HG02610 (cell line): ENCODE measurements at regions not wholly inside any gene's neighbourhood (a gene's known extent, or its start where the extent isn't known, plus 50 kb on each side); places are given as distances from the start of the nearest gene placed in this dataset.
A peak's percentile ranks its signal among the peaks of the same experiment; 100 is the strongest.

Source experiments
- ATAC-seq: cut with Tn5 transposase; IDR thresholded peaks from one replicate; pipeline ENCODE4 v1.9.1; 2021; ENCODE audit warnings: mild to moderate bottlenecking, moderate library complexity; ENCODE audit not compliant: unreplicated experiment

DNA sequence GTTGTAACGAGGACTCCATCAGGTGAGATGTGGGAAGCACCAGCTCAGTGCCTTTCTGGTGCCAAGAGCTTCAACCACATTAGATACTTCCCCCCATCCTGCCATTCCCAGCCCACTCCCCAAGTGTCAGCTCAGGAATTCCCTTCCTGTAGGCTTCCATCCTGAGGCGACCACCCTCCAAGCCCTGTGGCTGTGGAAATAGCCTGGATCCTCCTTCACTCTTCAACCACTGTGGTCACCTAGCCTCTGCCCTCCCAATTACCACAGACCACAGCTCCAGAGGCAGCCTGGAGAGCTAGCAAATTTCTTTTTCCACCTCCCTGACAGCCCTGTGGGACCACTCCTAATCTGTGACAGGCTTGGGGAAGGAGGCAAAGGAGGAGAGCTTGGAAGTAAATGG lies 219.8 kb upstream of the MAP3K1 start:
- ATAC-seq, result no peak

DNA sequence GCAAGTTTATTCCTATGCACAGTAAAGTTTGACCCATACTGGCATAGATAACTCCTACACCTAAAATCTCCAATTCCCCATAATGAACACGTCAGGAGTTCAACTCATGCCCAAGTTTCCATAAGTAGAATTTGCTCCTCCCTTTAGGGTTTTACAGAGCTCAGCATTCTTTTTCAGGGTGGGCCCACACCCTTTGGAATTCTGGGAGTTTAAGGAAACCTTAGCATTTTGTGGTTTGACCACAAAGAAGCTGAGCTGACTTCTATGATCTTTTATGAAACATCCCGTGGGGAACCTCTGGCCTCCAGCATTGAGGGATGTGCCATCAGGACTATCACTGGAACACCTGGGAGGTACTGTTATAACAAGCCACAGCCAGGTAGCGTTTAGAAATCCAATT lies 220.6 kb upstream of the MAP3K1 start:
- no peak for ATAC-seq

DNA sequence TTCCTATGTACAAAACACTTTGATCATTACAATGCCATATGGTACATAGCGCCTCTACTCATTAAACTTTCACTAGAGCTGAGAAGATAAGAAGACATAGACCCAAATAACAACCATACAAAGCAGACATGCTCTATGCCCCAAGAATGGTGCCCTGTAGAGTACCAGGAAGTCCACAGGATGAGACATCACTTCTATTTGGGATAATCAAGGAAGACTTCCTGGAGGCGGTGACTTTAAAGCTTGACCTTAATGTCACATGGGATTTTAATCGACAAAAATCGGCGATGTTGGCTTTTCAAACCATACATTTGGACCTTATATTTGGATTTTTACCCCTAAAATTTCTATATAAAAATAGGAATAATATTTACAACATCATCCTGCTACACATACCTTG lies 224.3 kb upstream of the MAP3K1 start:
- ATAC-seq, result no peak

DNA sequence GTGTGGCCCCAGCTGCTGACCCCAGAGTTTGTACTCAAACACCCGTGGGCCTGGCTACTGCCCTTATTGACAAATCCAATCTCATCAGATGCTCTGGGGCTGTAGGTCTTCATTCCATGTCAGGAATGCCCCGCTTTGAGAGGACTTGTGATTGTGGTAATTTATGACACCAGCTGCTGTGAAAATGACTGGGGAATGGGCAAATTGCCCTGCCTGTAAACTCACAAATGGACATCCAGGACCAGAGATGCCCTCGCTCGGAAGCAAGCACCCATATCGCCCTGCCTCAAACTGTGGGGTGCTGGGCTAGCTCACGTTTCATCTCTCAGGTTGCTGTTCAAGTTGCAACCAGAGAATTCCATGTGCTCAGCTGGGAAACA lies 225.9 kb upstream of the MAP3K1 start:
- no peak for ATAC-seq

DNA sequence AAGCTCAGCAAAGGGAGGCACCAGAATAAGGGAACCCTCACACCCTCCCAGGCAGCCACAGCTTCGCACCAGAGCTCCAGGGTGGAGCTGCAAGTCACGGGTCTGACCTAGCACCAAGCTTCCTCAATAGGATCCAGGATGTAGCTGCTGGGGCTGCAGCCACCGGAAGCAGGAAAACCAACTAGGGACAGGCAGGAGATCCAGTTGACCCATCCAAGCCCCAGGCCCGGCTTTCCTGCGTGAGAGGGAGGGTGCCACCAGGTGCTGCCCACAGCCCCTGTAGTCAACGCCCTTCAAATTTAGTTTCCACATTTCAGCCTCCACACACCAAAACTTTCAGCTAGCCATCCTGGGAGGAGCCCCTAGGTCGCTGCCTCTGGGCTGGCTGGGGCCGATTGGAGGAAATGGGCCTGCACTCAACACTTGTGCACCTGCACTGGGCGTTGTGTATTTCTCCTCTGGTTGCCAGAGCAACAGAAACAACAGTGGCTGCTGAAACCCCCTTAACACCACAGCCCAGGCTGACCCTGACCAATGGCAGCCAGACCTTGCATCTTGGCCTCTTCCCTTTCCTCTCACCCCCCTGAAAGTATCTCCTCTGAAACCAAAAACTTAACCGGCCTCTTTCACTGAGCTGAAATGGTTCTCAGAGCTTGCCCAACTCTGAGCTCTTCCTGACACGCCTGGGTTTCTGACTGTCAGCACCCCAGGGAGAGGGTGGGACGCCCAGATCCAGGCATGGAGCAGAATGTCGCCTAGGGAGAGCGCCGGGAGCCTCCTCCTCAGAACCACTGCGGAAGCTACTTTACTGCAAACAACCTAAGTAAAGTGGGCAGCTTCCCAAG lies 226.5 kb upstream of the MAP3K1 start:
- peak; percentile 98 for ATAC-seq

DNA sequence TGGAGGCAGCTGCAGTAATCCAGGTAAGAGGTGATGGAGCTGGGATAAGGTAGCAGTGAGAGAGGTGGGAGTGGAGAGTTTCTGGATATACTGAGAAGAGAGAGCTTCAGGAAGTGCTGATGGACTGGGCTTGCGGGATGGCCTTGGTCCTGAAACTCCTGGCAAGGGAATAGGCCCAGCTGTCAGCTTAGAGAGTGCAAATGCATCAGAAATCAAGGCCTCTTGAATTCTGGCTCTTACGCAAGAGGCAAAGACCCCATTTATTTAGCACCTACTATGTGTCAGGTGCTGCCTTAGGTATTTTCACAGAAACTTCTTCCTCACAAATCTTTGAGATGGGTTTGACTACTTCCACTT lies 227.2 kb upstream of the MAP3K1 start:
- ATAC-seq, result no peak

DNA sequence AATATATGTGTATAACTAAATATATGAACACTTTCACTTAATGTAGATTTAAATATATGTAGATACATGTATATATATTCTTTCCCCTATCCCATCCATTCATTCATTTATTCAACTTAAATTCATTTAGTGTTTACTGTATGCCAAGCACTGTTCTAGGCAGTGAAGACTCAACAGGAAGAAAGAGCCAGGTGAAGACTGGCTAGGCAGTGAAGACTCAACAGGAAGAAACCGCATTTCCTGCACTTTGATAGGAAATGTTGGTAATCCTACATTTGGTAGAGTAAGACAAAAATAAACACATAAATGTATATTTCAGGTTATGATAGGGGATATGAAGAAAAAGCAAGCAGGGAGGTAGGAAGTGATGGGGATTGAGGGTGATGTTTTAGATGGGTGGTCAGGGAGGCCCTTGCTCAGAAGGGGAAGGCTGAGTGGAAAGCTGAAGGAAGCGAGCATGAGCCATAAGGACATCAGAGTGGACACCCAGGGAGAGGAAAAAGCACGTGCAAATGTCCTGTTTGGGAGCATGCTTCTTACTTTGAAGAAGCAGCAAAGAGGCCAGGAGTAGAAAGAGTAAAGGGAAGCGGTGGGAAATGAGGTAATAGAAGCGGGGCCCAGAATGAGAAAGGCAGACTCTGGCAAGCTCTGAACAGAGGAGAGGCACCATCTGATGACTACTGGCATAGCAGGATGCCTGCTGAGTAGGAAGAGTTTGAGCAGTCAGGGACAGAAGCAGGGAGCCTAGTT lies 227.8 kb upstream of the MAP3K1 start:
- ATAC-seq, result no peak

DNA sequence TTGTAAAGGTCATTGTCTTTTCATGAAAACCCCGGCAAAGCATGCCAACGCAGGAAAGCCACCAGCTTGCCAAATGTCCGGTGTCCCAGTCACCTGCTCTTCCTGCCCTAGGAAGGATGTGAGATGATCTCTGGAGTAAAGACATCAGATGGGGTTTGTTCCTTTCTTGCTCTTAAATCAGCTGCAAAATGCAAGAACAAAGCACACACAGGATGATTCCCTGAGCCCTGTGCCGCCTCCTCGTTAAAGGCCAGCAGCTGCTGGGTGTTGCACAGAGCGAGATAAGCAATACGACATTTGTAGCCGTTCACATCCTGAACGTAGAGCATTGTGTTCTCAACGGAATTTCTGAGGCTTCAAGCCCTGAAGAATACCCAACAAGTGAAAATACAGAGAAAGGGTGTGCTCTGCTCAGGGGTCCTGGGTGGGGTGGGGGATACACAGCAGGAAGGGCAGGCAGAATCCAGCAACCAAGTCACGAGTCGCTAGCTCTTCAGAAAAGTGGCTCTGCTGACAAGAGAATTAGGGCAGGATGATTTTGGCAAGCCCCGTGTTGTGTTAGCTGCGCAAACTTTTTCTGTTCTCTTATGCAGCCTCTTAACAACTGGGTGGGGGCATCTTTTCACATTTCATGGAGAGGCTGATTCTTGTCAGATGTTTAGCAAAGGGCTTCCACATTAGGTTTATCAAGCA lies 229.2 kb upstream of the MAP3K1 start:
- ATAC-seq, result no peak

DNA sequence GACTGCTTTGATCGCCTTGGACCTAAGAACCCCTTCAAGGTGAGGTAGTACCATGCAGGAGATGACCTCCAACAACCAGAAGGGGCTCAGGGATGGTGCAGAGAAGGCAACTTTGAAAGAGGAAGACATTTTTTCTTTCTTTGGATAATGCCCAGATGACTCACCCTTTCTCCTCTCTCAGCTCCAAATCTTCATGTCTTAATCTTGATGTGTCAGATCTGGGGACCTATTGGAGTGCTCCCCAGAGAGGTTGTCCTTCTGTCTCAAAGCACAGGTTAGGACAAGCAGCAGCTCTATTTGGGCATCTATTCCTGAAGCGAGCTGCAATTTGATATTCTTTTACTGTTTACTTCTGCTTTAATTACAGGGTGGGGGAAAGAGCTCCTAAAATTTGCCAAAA lies 229.9 kb upstream of the MAP3K1 start:
- ATAC-seq, result no peak

DNA sequence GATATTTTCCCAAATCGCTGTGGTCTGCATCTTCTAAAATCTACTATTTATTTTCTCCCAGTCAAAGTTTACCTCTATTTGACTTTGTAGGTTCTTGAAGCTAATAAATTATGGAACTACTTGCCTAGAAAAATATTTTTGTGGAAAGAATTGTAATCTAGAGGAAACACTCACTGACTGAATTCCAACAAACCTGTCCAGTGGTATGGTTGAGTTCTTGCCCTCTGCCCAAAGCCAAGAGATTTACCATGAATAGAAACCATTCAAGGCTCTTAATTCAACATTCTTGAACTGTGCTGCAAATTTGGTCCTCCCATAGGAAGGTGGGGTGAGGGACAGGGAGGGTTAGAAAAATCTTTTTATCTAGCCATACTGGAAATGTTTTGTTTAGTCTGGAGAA lies 233.9 kb upstream of the MAP3K1 start:
- ATAC-seq, result no peak

DNA sequence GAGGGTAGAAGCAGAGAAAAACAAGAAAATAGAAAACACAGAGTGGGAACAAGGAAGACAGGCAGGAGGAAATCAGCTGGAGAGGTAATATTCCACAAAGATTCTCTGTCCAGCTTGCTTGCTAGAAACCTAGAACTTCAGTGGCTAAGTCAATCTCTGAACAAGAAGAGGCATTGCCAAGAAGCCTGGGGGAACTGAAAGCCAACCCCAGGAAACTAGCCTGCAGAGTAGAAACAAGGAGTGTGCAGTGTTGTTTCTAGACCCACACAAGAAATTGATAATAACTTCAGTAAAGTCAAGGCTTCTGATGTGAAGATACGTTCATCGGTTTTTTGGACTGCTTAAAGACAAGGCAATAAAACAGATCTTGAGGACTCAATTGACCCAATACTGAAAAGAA lies 234.5 kb upstream of the MAP3K1 start:
- ATAC-seq, result no peak

DNA sequence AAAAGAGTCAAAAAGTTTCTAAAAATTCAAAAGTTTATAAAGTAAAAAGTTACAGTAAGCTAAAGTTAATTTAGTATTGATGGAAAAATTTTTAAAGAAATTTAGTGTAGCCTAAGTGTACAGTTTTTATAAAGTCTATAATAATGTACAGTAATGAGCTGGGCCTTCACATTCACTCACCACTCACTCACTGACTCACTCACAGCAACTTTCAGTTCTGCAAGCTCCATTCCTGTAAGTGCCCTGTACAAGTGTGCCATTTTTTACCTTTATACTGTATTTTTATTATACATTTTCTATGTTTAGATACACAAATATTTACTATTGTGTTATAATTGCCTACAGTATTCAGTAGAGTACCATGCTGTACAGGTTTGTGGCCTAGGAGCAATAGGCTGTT lies 239.5 kb upstream of the MAP3K1 start:
- ATAC-seq, result no peak

DNA sequence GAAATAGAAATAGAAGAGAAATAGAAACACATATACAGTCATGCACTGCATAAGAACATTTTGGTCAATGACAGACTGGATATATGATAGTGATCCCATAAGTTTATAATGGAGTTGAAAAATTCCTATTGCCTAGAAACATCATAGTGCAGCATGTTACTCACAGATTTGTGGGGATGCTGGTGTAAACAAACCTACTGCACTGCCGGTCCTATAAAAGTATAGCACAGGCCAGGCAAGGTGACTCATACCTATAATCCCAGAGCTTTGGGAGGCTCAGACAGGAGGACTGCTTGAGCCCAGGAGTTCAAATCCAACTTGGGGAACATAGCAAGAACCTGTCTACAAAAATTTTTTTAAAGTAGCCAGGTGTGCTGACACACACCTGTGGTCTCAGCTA lies 240.6 kb upstream of the MAP3K1 start:
- ATAC-seq, result no peak

DNA sequence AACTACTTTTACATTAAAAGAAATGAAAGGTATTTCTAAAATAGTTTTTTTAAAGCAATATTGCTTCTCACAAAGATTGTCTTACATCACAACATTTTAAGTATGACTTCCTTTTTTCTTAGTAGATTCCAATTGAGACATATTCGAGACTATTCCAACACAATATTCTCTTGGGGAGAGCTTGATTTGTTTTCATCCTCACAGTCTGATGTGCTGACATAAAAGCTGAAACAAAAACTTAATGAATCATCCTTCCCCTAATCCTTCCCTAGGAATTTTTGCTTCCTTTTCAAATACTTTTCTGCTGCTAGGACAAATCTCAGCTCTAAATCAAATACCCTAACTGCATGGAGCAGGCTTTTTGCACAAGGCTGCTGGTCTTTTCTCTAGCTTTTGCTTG lies 245.8 kb upstream of the MAP3K1 start:
- no peak for ATAC-seq

DNA sequence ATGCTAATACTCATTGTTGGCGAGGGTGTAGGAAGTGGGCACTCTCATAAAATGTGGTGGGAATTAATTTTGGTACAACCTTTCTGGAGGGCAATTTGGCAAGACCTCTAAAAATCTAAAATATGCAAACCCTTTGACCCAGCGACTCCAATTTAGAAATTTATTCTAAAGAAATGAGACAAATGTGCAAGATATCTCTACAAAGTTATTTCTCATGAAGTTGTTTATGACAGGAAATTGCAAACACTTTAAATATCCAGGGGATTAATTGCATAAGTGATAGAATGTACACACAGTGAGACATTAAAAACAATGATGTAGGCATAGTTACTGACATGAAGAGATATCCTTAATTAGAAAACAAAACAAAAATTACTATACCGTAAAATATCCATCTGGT lies 246.3 kb upstream of the MAP3K1 start:
- no peak for ATAC-seq

DNA sequence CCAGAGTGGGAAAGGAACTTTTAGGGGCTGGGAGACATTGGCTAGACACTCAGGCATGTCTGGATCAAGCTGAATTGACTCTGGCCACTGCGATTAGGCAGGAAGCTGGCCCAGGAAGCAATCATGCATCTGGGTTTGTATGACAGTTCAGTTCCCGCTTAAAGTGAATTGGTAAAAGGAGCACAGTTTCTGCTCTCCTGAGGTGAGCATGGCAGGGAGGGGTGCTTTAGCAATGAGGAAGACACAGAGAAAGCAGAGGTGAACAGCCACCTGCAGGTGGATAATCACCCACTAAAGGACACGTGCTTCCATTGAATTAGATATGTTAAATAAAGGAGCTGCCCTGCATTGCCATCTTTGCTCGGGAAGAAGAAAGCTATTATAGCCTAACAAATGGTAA lies 248.1 kb upstream of the MAP3K1 start:
- no peak for ATAC-seq

DNA sequence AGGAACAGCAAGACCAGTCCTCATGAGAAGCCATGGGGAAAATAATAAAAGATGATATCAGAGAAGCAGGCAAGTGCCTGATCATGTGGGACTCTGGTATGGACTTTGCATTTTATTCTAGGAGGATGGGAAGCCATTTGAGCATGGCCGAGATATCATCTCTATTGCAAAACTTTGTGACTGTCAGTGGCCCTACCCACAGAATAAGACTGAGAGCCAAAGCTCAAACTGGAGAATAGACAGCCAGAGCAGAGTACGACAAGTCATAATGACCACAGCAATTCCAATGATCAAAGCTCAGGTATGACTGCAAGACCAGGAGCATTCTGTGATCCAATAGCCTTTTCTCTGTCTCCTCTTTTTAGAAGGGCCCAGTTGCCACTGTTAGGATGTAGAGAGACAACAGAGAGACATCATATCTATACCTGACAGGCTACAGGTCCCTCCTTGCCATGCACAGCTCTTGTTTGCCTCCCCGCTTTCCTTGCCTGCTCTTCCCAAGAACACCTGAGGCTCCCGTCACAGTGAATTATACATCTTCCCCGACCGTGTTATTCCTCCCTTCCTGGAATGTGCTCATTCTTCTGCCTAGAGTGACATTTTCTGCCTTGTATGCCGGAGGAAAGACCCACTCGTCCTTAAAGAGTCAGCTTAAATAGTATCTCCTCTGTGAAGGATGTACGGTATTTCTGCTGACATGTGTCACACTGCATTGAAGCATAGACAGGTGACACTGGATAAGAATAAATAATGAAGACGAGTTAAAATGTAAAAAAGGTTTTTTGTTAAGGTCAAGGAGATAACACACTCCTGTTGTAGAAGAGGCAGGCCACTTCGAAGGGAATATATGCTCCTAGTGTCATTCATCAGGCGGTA lies 248.7 kb upstream of the MAP3K1 start:
- no peak for ATAC-seq

DNA sequence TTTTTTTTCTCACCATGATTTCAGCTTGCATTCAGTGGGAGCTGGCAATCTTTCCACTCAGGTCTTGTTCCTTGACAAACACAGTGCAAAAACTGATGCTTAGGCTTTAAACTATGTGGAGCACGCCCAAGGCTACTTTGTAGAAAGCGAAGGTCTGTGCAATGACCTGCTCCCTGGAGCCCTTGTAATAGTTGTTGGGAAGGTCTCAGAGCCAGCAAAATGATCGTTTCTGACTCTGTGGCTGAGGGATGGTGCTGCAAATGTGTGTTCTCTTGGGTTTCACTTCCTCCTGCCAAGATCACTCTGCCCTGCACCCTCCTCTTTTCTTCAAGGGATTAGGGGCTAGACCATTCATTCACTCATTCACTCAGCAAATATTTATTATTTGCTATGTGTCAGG lies 249.7 kb upstream of the MAP3K1 start:
- ATAC-seq, result no peak

DNA sequence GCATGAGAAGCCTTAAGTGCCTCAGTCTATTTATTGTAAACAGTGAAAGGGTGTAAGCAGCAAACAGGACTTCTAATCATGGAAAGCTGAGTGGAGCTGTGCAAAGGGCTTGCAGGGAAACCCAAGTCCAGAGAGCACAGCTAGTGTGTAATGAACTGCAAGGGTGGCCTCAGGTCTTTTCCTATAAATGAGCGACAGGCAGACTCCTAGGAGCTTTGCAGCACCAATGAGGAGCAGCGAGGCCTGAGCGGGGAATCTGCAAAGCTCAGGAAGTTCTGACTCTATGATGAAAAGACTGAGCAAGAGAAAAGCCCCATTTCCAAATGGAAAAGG lies 250.1 kb upstream of the MAP3K1 start:
- ATAC-seq, result no peak

DNA sequence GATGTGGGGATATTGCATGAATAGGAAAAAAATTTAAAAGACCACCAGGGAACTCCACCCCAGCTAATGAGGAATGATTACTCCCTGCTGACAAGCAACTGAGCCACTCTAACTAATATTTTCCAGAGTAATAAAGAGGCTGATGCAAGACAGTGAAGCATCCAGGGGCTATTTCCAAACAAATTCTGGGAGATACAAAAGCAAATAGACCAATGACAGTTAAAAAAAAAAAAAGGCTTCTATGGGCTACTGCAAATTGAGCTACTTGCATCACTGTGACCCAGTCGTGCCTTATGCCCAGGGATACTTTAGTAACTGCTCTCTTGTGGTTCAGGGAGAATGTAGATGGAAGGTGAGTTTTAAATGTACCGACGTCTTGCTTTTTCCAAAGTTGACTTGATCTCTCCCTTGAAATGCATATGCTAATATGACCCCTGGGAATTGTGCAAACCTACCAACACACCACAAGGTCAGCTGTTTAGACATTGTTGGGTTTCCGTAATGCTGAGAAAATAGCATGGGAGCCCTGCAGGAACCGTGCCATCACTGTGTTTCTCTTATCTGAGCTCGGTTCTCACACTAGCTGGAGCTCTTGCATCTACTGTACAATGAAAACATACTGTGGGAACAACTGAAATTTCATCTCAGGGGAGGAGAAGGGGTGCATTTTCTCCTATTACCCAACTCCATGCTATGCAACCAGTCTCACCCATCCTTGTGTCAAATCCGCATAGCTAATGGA lies 250.6 kb upstream of the MAP3K1 start:
- ATAC-seq, result no peak

DNA sequence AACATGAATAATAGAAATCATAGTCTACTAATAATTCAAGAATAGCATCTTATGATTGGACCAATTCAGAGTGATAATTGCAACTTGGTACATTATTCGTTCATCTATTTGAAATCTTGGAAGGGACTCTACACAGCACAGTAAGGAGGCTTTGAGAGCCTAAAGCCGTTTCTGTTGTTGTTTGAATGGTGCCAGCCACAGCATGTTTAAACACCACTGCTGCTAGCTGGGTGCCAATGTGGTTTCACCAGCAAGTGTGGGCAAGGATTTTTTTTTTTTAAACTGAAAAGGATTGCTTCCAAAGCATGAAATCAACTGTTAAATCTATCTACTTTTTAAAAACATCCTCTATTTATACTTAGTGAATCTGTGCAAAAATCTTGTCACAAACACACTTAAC lies 253.9 kb upstream of the MAP3K1 start:
- ATAC-seq, result no peak
